Body of pancreas (tissue), 4 donors: ENCODE measurements at regions not wholly inside any gene's neighbourhood (a gene's known extent, or its start where the extent isn't known, plus 50 kb on each side); places are given as distances from the start of the nearest gene placed in this dataset.

Experiments used
- CTCF ChIP-seq, 7 experiments: fragments of 450-650 bp in 4 of 7; fragments of 200-600 bp in 3 of 7; sonication (generic) in 3 of 7; IDR thresholded peaks; one replicate each; pipeline ENCODE4 v1.5.1; 2016 to 2019; ENCODE audit warnings: antibody characterized with exemption in 7 of 7
- POLR2A ChIP-seq, 3 donors: fragments of 450-650 bp; IDR thresholded peaks; one replicate each; pipeline ENCODE4 v1.6.1; 2016; ENCODE audit warnings: antibody characterized with exemption in 3 of 3, mild to moderate bottlenecking in 2 of 3

DNA sequence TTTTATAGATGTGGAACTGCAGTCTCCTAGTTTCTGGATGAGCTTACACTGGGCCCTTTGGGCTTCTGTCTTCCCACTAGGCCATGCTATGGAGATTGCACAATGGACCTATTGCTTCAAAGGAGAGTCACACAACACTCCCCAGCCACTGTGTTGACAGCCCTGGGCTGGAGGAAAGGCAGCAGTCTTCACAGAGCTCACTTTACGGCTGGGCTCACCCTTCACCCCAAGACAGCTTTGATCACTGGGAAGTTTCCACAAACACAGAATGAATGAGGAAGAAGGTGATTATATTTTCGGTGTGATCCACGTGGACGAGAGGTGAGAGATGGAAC is 92.7 kb upstream of the GDF10 start:
- no peak for TF ChIP-seq CTCF (IDR thresholded peaks at IDR 0.05)
- no peak for TF ChIP-seq POLR2A (IDR thresholded peaks at IDR 0.05)
